Keratinocyte (primary cell): ENCODE measurements at regions not wholly inside any gene's neighbourhood (a gene's known extent, or its start where the extent isn't known, plus 50 kb on each side); places are given as distances from the start of the nearest gene placed in this dataset.

ENCODE experiments used
- DNase-seq: peaks from one replicate; pipeline ENCODE4 v3.0.0-alpha.2; 2011; ENCODE audit warnings: low read depth, missing footprints, low spot score
- FAIRE-seq: peaks from 2 replicates; lab custom pipeline; 2011; peaks lifted over from hg19 to GRCh38; lab: Jason Lieb, UNC
- H2AFZ ChIP-seq: 2 replicates; pipeline ENCODE4 v1.6.0; 2012; ENCODE audit warnings: low read length, control low read depth, inconsistent platforms; ENCODE audit not compliant: control insufficient read depth
- H3K27ac ChIP-seq: 2 replicates; pipeline ENCODE4 v1.5.1; 2011; ENCODE audit warnings: low read length; ENCODE audit not compliant: control insufficient read depth, insufficient read depth
- H3K27me3 ChIP-seq: 3 replicates; pipeline ENCODE4 v1.6.0; 2011; ENCODE audit warnings: low read length; ENCODE audit not compliant: control insufficient read depth, insufficient read depth; ENCODE audit errors: extremely low read depth
- H3K36me3 ChIP-seq, 2 experiments: 2 replicates in 1 of 2; 3 replicates in 1 of 2; pipeline ENCODE4 v1.5.1; 2011; ENCODE audit warnings: low read length in 2 of 2, mild to moderate bottlenecking in 1 of 2; ENCODE audit not compliant: control insufficient read depth in 2 of 2, insufficient read depth in 2 of 2; ENCODE audit errors: extremely low read depth in 1 of 2
- H3K4me1 ChIP-seq: 3 replicates; pipeline ENCODE4 v1.5.1; 2011; ENCODE audit warnings: low read length; ENCODE audit not compliant: control insufficient read depth, insufficient read depth; ENCODE audit errors: extremely low read depth
- H3K4me2 ChIP-seq: 3 replicates; pipeline ENCODE4 v1.6.0; 2011; ENCODE audit warnings: low read depth, low read length; ENCODE audit not compliant: control insufficient read depth, insufficient read depth; ENCODE audit errors: extremely low read depth
- H3K4me3 ChIP-seq, 3 experiments: fragments of 200-600 bp in 1 of 3; sonication (generic) in 1 of 3; 2 replicates in 2 of 3; 3 replicates in 1 of 3; pipeline ENCODE4 v1.5.1; 2011 to 2016; ENCODE audit warnings: low read length in 3 of 3, mild to moderate bottlenecking in 3 of 3, control low read depth in 2 of 3, inconsistent platforms in 1 of 3, low read depth in 1 of 3, mixed read lengths in 1 of 3, mixed run types in 1 of 3, moderate library complexity in 1 of 3; ENCODE audit not compliant: control insufficient read depth in 2 of 3, insufficient read depth in 2 of 3; ENCODE audit errors: extremely low read depth in 1 of 3
- H3K79me2 ChIP-seq: 2 replicates; pipeline ENCODE4 v1.6.0; 2012; ENCODE audit warnings: low read length; ENCODE audit not compliant: control insufficient read depth, insufficient read depth
- H3K9ac ChIP-seq: 3 replicates; pipeline ENCODE4 v1.6.0; 2011; ENCODE audit warnings: low read length; ENCODE audit not compliant: control insufficient read depth, insufficient read depth; ENCODE audit errors: extremely low read depth
- H3K9me1 ChIP-seq: 3 replicates; pipeline ENCODE4 v1.6.0; 2011; ENCODE audit warnings: low read length; ENCODE audit not compliant: control insufficient read depth, insufficient read depth; ENCODE audit errors: extremely low read depth
- H3K9me3 ChIP-seq: 2 replicates; pipeline ENCODE4 v1.5.1; 2012; ENCODE audit warnings: low read depth, low read length; ENCODE audit not compliant: control insufficient read depth
- H4K20me1 ChIP-seq: 3 replicates; pipeline ENCODE4 v1.6.0; 2011; ENCODE audit warnings: low read length; ENCODE audit not compliant: control insufficient read depth, insufficient read depth; ENCODE audit errors: extremely low read depth
- EZH2 ChIP-seq: IDR thresholded peaks from one replicate; pipeline ENCODE4 v1.6.1; 2012; ENCODE audit warnings: inconsistent platforms, mild to moderate bottlenecking, low read length, moderate library complexity
- dilution Hi-C: fragments of 300-500 bp; cut with MboI; formaldehyde crosslinking; loops from one replicate; pipeline ENCODE4 v1.7.0; 2020; ENCODE audit warnings: low sequenced_read_pairs; ENCODE audit not compliant: extremely low pct_ligation_motif_present
- TF ChIP-seq, protein P1 (sequence below), 3 experiments: IDR thresholded peaks in 1 of 3; conservative IDR thresholded peaks in 1 of 3; optimal IDR thresholded peaks in 1 of 3; 2 replicates in 2 of 3; 3 replicates in 1 of 3; pipeline versions ENCODE3 to v1.5.1; 2011; ENCODE audit warnings: low read length in 3 of 3, mild to moderate bottlenecking in 3 of 3, moderate library complexity in 2 of 3, control low read depth in 1 of 3, inconsistent platforms in 1 of 3; ENCODE audit not compliant: insufficient read depth in 2 of 3; ENCODE audit errors: extremely low read depth in 1 of 3

DNA sequence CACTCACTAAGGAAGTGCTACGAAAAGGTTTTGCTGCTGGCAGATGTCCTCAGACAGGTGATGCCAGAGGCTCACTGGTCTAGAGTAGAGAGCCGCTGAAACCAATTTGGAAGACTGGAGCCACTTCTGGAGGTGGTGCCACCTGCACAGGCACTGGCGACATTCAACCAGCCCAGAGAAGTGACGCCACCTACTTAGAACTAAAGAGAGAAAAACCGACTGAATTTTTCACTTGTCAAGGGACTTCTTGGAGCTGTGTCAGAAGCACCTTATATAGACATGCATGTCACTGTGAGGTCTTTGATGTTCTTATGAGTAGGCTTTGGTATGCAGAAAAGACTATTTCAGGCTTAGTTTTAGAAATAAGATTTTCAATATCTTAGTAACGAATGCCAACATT lies 71.4 kb downstream of the BOD1L2 start:
- Histone ChIP-seq H3K27ac (no peak overlapping the region), H3K36me3 (no peaks in the 10 kb centered on the region), H3K9me1 (no peaks in the 10 kb centered on the region), H3K9me3 (no peaks in the 10 kb centered on the region), H2AFZ (no peak overlapping the region), H3K4me3 (no peak overlapping the region), H4K20me1 (no peaks in the 10 kb centered on the region), H3K9ac (no peak overlapping the region), H3K4me2 (no peak overlapping the region), H3K4me1 (no peaks in the 10 kb centered on the region), H3K79me2 (no peaks in the 10 kb centered on the region), H3K27me3 (no peaks in the 10 kb centered on the region)
- DNase-seq (no peak), FAIRE-seq (no peak)
- dilution Hi-C loops, result no loop called here
- TF ChIP-seq, protein P1, sequence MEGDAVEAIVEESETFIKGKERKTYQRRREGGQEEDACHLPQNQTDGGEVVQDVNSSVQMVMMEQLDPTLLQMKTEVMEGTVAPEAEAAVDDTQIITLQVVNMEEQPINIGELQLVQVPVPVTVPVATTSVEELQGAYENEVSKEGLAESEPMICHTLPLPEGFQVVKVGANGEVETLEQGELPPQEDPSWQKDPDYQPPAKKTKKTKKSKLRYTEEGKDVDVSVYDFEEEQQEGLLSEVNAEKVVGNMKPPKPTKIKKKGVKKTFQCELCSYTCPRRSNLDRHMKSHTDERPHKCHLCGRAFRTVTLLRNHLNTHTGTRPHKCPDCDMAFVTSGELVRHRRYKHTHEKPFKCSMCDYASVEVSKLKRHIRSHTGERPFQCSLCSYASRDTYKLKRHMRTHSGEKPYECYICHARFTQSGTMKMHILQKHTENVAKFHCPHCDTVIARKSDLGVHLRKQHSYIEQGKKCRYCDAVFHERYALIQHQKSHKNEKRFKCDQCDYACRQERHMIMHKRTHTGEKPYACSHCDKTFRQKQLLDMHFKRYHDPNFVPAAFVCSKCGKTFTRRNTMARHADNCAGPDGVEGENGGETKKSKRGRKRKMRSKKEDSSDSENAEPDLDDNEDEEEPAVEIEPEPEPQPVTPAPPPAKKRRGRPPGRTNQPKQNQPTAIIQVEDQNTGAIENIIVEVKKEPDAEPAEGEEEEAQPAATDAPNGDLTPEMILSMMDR (optimal IDR thresholded peaks at IDR 0.05 in 1 of 3, IDR thresholded peaks at IDR 0.05 in 1 of 3, conservative IDR thresholded peaks at IDR 0.05 in 1 of 3; ENCODE audit: extremely low read depth in 1 of 3, insufficient read depth in 2 of 3, low read length in 3 of 3), result no peak
- TF ChIP-seq EZH2, result no peak

DNA sequence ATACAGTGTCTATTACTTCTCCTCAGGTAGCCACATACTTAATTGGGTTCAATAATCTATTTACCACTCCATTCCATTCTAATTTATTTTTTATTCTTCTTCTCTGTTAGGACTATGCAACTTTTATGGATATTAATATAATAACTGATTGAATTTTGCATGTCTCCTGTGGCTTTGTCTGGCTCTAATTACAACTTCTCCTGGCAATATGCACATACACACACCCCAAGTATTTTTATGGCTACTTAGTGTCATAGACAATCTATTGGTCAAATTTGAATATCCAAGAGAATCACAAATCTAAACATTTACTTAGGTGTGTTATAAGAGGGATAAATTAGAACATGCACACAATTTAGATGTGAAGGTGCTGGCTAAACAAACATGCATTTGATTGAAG lies 73.1 kb downstream of the BOD1L2 start:
- no peaks in the 10 kb centered on the region for H3K9me3 ChIP-seq
- no peaks in the 10 kb centered on the region for H4K20me1 ChIP-seq
- H3K4me3 ChIP-seq, result no peak overlapping the region
- H3K4me2 ChIP-seq, result no peak overlapping the region
- DNase-seq (no peak), FAIRE-seq (no peak)
- no peaks in the 10 kb centered on the region for H3K79me2 ChIP-seq
- dilution Hi-C loops, result no loop called here
- H3K27ac ChIP-seq, result no peak overlapping the region
- no peaks in the 10 kb centered on the region for H3K4me1 ChIP-seq
- H3K9me1 ChIP-seq, result no peaks in the 10 kb centered on the region
- no peaks in the 10 kb centered on the region for H3K27me3 ChIP-seq
- no peak overlapping the region for H2AFZ ChIP-seq
- H3K9ac ChIP-seq, result no peak overlapping the region
- no peaks in the 10 kb centered on the region for H3K36me3 ChIP-seq
- TF ChIP-seq EZH2, result no peak
- TF ChIP-seq, protein P1 (optimal IDR thresholded peaks at IDR 0.05 in 1 of 3, IDR thresholded peaks at IDR 0.05 in 1 of 3, conservative IDR thresholded peaks at IDR 0.05 in 1 of 3; ENCODE audit: extremely low read depth in 1 of 3, insufficient read depth in 2 of 3, low read length in 3 of 3), result no peak
